ENCODE measurements at regions not wholly inside any gene's neighbourhood (a gene's known extent, or its start where the extent isn't known, plus 50 kb on each side); places are given as distances from the start of the nearest gene placed in this dataset.

DNA sequence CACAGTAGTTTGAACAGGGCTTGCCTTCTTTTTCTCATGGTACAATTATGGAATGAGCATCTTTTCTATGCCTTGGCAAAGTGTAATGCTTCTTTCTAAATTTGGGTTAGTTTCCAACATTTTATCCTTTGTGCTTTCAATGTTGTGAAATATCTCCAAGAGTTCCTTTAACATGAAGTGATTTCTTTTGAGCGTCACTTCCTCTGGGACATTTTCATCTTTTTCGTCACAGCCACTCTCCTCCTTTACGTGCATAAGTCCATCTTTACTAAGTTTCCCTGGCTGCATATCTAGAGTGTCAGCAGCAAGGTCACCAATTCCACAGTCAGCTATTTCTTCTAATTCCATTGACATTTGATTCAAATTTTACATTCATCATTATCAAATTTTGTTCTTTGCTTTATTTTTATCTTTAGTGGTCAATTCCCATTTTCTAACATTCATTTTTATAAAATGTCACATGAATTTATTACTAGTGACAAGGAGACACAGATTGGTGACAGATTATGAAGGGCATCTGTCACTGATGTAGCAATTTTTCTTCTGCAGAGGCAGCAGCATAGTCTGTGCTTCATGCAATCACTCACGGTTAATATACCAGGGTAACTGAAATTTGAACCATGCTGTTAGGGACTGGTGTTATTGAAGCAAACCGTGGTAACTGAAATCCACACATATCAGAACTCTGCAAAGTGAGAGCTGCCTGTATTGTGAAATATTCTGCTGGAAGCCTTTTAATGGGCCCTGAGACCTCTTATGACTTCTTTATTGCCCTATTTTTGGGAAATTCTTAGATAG is 126.5 kb upstream of the THBS1 start:
- TF ChIP-seq, protein P1, sequence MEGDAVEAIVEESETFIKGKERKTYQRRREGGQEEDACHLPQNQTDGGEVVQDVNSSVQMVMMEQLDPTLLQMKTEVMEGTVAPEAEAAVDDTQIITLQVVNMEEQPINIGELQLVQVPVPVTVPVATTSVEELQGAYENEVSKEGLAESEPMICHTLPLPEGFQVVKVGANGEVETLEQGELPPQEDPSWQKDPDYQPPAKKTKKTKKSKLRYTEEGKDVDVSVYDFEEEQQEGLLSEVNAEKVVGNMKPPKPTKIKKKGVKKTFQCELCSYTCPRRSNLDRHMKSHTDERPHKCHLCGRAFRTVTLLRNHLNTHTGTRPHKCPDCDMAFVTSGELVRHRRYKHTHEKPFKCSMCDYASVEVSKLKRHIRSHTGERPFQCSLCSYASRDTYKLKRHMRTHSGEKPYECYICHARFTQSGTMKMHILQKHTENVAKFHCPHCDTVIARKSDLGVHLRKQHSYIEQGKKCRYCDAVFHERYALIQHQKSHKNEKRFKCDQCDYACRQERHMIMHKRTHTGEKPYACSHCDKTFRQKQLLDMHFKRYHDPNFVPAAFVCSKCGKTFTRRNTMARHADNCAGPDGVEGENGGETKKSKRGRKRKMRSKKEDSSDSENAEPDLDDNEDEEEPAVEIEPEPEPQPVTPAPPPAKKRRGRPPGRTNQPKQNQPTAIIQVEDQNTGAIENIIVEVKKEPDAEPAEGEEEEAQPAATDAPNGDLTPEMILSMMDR (conservative IDR thresholded peaks at IDR 0.05; ENCODE audit: low read depth, low read length): no peak
- TF ChIP-seq EZH2 (IDR thresholded peaks at IDR 0.05; ENCODE audit: borderline replicate concordance, low read depth, low read length, poor library complexity, severe bottlenecking): no peak
